ENCODE measurements at regions not wholly inside any gene's neighbourhood (a gene's known extent, or its start where the extent isn't known, plus 50 kb on each side); places are given as distances from the start of the nearest gene placed in this dataset.

- TF ChIP-seq SUZ12 (IDR thresholded peaks at IDR 0.05) (no peak), FOXK2 (IDR thresholded peaks at IDR 0.05) (no peak), TARDBP (IDR thresholded peaks at IDR 0.05) (no peak), BHLHE40 (IDR thresholded peaks at IDR 0.05; ENCODE audit: borderline replicate concordance) (no peak), ELF4 (IDR thresholded peaks at IDR 0.05) (no peak)
These were observed 445.2 kb upstream of the FAM47C start for GRCh38 chrX:36562986-36563385.
